ENCODE measurements at regions not wholly inside any gene's neighbourhood (a gene's known extent, or its start where the extent isn't known, plus 50 kb on each side); places are given as distances from the start of the nearest gene placed in this dataset.

DNA sequence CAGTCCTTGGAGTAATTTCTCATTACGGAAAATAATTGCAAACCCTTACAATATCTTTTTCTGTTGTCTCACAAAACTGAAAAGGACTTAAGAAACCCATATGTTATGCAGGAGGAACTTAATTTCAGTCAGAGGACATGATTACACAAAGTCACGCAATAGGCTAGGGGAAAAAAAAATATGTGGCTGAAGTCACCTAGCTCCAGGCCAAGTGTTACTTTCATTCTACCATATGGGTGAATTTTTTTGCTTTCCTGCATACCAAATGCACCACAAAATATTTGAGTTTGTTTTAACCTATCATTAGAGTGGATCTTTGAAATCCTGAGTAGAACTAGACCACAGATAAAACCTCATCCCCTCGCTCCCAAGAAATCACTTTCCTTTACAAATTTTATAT lies 523.5 kb downstream of the CAAP1 start (continued):
- TF ChIP-seq, protein P1, sequence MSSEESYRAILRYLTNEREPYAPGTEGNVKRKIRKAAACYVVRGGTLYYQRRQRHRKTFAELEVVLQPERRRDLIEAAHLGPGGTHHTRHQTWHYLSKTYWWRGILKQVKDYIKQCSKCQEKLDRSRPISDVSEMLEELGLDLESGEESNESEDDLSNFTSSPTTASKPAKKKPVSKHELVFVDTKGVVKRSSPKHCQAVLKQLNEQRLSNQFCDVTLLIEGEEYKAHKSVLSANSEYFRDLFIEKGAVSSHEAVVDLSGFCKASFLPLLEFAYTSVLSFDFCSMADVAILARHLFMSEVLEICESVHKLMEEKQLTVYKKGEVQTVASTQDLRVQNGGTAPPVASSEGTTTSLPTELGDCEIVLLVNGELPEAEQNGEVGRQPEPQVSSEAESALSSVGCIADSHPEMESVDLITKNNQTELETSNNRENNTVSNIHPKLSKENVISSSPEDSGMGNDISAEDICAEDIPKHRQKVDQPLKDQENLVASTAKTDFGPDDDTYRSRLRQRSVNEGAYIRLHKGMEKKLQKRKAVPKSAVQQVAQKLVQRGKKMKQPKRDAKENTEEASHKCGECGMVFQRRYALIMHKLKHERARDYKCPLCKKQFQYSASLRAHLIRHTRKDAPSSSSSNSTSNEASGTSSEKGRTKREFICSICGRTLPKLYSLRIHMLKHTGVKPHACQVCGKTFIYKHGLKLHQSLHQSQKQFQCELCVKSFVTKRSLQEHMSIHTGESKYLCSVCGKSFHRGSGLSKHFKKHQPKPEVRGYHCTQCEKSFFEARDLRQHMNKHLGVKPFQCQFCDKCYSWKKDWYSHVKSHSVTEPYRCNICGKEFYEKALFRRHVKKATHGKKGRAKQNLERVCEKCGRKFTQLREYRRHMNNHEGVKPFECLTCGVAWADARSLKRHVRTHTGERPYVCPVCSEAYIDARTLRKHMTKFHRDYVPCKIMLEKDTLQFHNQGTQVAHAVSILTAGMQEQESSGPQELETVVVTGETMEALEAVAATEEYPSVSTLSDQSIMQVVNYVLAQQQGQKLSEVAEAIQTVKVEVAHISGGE (tag by site-specific recombination; conservative IDR thresholded peaks at IDR 0.05; ENCODE audit: low read depth): no peak
- TF ChIP-seq ZFP37 (tag by site-specific recombination; IDR thresholded peaks at IDR 0.05) (no peak), ZNF354C (tag by site-specific recombination; IDR thresholded peaks at IDR 0.05; ENCODE audit: borderline replicate concordance, low read depth) (no peak)

- no peaks in the 10 kb centered on the region for H3K4me1 ChIP-seq (ENCODE audit: control insufficient read depth, insufficient read depth, low read length)
- TF ChIP-seq ZNF837 (tag by site-specific recombination; IDR thresholded peaks at IDR 0.05): no peak
- TF ChIP-seq, protein P2, sequence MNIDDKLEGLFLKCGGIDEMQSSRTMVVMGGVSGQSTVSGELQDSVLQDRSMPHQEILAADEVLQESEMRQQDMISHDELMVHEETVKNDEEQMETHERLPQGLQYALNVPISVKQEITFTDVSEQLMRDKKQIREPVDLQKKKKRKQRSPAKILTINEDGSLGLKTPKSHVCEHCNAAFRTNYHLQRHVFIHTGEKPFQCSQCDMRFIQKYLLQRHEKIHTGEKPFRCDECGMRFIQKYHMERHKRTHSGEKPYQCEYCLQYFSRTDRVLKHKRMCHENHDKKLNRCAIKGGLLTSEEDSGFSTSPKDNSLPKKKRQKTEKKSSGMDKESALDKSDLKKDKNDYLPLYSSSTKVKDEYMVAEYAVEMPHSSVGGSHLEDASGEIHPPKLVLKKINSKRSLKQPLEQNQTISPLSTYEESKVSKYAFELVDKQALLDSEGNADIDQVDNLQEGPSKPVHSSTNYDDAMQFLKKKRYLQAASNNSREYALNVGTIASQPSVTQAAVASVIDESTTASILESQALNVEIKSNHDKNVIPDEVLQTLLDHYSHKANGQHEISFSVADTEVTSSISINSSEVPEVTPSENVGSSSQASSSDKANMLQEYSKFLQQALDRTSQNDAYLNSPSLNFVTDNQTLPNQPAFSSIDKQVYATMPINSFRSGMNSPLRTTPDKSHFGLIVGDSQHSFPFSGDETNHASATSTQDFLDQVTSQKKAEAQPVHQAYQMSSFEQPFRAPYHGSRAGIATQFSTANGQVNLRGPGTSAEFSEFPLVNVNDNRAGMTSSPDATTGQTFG (tag by site-specific recombination; IDR thresholded peaks at IDR 0.05; ENCODE audit: borderline replicate concordance): no peak
- TF ChIP-seq, protein P3, sequence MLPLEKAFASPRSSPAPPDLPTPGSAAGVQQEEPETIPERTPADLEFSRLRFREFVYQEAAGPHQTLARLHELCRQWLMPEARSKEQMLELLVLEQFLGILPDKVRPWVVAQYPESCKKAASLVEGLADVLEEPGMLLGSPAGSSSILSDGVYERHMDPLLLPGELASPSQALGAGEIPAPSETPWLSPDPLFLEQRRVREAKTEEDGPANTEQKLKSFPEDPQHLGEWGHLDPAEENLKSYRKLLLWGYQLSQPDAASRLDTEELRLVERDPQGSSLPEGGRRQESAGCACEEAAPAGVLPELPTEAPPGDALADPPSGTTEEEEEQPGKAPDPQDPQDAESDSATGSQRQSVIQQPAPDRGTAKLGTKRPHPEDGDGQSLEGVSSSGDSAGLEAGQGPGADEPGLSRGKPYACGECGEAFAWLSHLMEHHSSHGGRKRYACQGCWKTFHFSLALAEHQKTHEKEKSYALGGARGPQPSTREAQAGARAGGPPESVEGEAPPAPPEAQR (tag by site-specific recombination; IDR thresholded peaks at IDR 0.05): no peak
- no peak for TF ChIP-seq ZNF184 (tag by site-specific recombination; IDR thresholded peaks at IDR 0.05)
- no peak for TF ChIP-seq ZNF785 (tag by site-specific recombination; IDR thresholded peaks at IDR 0.05)
- TF ChIP-seq, protein P4, sequence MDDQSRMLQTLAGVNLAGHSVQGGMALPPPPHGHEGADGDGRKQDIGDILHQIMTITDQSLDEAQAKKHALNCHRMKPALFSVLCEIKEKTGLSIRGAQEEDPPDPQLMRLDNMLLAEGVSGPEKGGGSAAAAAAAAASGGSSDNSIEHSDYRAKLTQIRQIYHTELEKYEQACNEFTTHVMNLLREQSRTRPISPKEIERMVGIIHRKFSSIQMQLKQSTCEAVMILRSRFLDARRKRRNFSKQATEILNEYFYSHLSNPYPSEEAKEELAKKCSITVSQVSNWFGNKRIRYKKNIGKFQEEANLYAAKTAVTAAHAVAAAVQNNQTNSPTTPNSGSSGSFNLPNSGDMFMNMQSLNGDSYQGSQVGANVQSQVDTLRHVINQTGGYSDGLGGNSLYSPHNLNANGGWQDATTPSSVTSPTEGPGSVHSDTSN (CRISPR knock-in tag; IDR thresholded peaks at IDR 0.05): no peak
- no peak for TF ChIP-seq ZNF585B (tag by site-specific recombination; IDR thresholded peaks at IDR 0.05)
- TF ChIP-seq ZBTB6 (tag by site-specific recombination; IDR thresholded peaks at IDR 0.05): no peak
- TF ChIP-seq PATZ1 (tag by site-specific recombination; IDR thresholded peaks at IDR 0.05): no peak
- POLR2A ChIA-PET: no interaction called here
- H3K27ac ChIP-seq (ENCODE audit: extremely low read depth, low read depth, low read length): no peak overlapping the region
- CTCF ChIA-PET: no interaction called here
- H3K4me3 ChIP-seq (ENCODE audit: low read depth, low read length): no peak overlapping the region
- H3K9me3 ChIP-seq (ENCODE audit: control insufficient read depth, insufficient read depth, low read depth, low read length): no peaks in the 10 kb centered on the region
- H3K36me3 ChIP-seq (ENCODE audit: control insufficient read depth in 2 of 2, insufficient read depth in 1 of 2, low read length in 2 of 2): no peaks in the 10 kb centered on the region
These were observed 524.4 kb downstream of the CAAP1 start for GRCh38 chr9:26368241-26368640.

Measured in HEK293 (cell line).